ENCODE measurements at regions not wholly inside any gene's neighbourhood (a gene's known extent, or its start where the extent isn't known, plus 50 kb on each side); places are given as distances from the start of the nearest gene placed in this dataset.
"Not testable (repeated sequence)": the region's sequence is repeated elsewhere in the genome, so short reads cannot be mapped to it uniquely, and the experiment has no call there.

DNA sequence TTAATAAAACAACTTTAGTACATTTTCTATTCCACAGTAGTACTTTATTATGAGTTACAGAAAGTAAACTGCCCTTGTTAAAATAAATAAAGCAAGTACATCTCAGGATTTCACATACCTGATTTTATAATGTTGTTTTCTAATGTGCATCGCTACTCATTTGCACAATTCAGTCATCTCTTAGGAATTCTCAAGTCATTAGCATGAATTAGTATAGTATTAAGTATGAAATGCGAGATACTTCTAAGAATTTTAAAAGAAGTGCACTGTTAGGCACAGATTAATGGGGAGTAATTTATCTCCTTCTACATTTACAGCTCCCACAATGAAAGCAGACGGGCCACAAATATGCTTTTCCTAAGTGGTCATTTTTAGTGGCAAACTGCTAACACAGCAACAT is 193.7 kb upstream of the FAM174A start:
- H3K36me3 ChIP-seq; H3K4me1 ChIP-seq; H3K27ac ChIP-seq; H3K27me3 ChIP-seq; H3K4me3 ChIP-seq; ATAC-seq; intact Hi-C loops (cut with DNase I); DNase-seq; H3K9me3 ChIP-seq: not testable (repeated sequence)
- WGBS (ENCODE audit: insufficient coverage, low coverage, low lambda C conversion rate, missing lambda C conversion rate): no CpG with 5 or more reads among the region's 3 CpGs

DNA sequence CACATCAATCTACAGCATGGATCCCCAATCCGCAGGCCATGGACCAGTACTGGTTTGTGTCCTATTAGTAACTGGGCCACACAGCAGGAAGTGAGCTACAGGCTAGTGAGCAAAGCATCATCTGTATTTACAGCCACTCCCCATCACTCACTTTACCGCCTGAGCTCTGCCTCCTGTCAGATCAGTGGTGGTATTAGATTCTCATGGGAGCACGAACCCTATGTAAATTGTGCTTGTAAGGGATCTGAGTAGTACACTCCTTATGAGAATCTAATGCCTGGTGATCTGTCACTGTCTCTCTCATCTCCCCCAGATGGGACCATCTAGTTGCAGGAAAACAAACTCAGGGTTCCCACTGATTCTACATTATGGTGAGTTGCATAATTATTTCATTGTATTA is 212.7 kb upstream of the FAM174A start:
- Histone ChIP-seq H3K4me1 (no peaks in the 10 kb centered on the region), H3K27me3 (no peaks in the 10 kb centered on the region), H3K9me3 (no peaks in the 10 kb centered on the region), H3K36me3 (no peaks in the 10 kb centered on the region), H3K4me3 (no peak overlapping the region), H3K27ac (no peak overlapping the region)
- intact Hi-C loops (cut with DNase I): no loop called here
- WGBS (ENCODE audit: insufficient coverage, low coverage, low lambda C conversion rate, missing lambda C conversion rate): 45% methylated on average over 3 of the region's 3 CpGs
- no peak for ATAC-seq
- TF ChIP-seq, protein P1, sequence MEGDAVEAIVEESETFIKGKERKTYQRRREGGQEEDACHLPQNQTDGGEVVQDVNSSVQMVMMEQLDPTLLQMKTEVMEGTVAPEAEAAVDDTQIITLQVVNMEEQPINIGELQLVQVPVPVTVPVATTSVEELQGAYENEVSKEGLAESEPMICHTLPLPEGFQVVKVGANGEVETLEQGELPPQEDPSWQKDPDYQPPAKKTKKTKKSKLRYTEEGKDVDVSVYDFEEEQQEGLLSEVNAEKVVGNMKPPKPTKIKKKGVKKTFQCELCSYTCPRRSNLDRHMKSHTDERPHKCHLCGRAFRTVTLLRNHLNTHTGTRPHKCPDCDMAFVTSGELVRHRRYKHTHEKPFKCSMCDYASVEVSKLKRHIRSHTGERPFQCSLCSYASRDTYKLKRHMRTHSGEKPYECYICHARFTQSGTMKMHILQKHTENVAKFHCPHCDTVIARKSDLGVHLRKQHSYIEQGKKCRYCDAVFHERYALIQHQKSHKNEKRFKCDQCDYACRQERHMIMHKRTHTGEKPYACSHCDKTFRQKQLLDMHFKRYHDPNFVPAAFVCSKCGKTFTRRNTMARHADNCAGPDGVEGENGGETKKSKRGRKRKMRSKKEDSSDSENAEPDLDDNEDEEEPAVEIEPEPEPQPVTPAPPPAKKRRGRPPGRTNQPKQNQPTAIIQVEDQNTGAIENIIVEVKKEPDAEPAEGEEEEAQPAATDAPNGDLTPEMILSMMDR (IDR thresholded peaks at IDR 0.05): no peak
- TF ChIP-seq POLR2A (IDR thresholded peaks at IDR 0.05): no peak
- DNase-seq: no peak

GRCh38 chr5:100319885-100320284 is 215.3 kb upstream of the FAM174A start:
- ATAC-seq (no peak), DNase-seq (no peak)
- H3K36me3 ChIP-seq: no peaks in the 10 kb centered on the region
- TF ChIP-seq POLR2A (IDR thresholded peaks at IDR 0.05): no peak
- TF ChIP-seq, protein P1 (IDR thresholded peaks at IDR 0.05): no peak
- no peaks in the 10 kb centered on the region for H3K4me1 ChIP-seq
- no peak overlapping the region for H3K27ac ChIP-seq
- intact Hi-C loops (cut with DNase I): no loop called here
- H3K27me3 ChIP-seq: no peaks in the 10 kb centered on the region
- no peaks in the 10 kb centered on the region for H3K9me3 ChIP-seq
- WGBS (ENCODE audit: insufficient coverage, low coverage, low lambda C conversion rate, missing lambda C conversion rate): 30% methylated on average over 2 of the region's 2 CpGs
- H3K4me3 ChIP-seq: no peak overlapping the region

DNA sequence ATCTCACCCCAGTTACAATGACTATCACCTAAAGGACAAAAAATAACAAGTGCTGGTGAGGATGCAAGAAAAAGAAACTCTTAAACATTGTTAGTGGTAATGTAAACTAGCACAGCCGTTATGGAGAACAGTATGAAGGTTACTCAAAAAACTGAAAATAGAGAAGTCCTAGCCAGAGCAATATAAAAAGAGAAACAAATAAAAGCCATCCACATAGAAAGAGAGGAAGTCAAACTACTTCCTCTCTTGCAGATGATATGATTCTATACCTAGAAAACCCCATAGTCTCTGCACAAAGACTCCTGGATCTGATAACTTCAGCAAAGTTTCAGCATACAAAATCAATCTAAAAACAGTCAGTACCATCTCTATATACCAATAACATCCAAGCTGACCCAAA is 221.5 kb upstream of the FAM174A start:
- no peak overlapping the region for H3K4me3 ChIP-seq
- H3K36me3 ChIP-seq: no peaks in the 10 kb centered on the region
- no peak for TF ChIP-seq POLR2A (IDR thresholded peaks at IDR 0.05)
- TF ChIP-seq, protein P1 (IDR thresholded peaks at IDR 0.05): no peak
- no peaks in the 10 kb centered on the region for H3K4me1 ChIP-seq
- H3K9me3 ChIP-seq: no peaks in the 10 kb centered on the region
- H3K27me3 ChIP-seq: no peaks in the 10 kb centered on the region
- 43% methylated on average over 1 of the region's 1 CpG for WGBS (ENCODE audit: insufficient coverage, low coverage, low lambda C conversion rate, missing lambda C conversion rate)
- ATAC-seq (no peak), DNase-seq (no peak)
- no peak overlapping the region for H3K27ac ChIP-seq
- intact Hi-C loops (cut with DNase I): no loop called here

DNA sequence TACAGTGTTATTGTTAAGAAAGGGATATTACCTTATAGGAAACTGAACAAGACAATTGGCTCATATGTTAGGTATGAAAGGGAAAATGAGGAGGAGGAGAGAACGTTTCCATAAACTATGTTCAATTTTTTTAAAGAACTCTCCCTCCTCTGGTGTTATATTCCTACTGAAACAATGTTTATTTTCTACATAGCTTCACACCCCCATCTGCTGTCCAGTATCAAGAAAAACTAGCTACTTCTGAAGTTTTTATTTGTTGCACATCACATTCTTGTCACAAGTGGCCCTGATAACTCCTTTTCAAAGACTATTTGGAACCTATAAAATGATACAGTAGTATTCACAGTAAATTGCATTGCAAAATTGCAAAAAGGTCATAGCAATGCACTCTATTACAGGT is 223.4 kb upstream of the FAM174A start:
- no peak for ATAC-seq
- Histone ChIP-seq H3K4me3 (no peak overlapping the region), H3K36me3 (no peaks in the 10 kb centered on the region), H3K9me3 (no peaks in the 10 kb centered on the region), H3K27me3 (no peaks in the 10 kb centered on the region), H3K4me1 (no peaks in the 10 kb centered on the region), H3K27ac (no peak overlapping the region)
- TF ChIP-seq POLR2A (IDR thresholded peaks at IDR 0.05): no peak
- TF ChIP-seq, protein P1 (IDR thresholded peaks at IDR 0.05): no peak
- DNase-seq: no peak
- 9% methylated on average over 1 of the region's 1 CpG for WGBS (ENCODE audit: insufficient coverage, low coverage, low lambda C conversion rate, missing lambda C conversion rate)
- intact Hi-C loops (cut with DNase I): no loop called here
